Activated CD4-positive, CD25-positive, alpha-beta regulatory T cell treated with anti-CD3 and anti-CD28 coated beads, Interleukin-2, amount 50 U/mL, for 24 hours (primary cell): ENCODE measurements at regions not wholly inside any gene's neighbourhood (a gene's known extent, or its start where the extent isn't known, plus 50 kb on each side); places are given as distances from the start of the nearest gene placed in this dataset.

Experiments
- ATAC-seq, 2 donors: fragments of 150-1000 bp; cut with Tn5 transposase; one replicate each; pipeline ENCODE4 v1.10.0; 2021; ENCODE audit warnings: mild to moderate bottlenecking in 1 of 2, moderate library complexity in 1 of 2

DNA sequence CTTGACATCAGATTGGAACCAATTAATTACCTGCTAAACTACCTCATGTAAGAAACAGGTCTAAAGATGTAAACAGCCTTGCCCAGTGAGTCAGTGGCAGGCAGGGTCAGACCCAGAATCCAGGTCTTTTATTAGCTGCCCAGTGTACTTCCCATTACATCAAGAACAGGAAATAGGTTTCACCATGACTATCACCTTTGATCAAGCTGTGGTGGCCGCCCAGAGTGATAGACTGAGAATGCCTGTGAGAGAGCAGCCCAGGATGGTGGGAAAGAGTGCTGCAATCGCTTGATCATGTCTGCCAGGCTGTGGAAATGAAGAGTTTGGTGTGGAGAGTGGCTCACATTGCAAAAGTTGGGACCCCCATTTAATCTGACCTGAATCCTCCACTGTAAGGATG is 61.3 kb upstream of the PIAS1 start:
- ATAC-seq = no peak

DNA sequence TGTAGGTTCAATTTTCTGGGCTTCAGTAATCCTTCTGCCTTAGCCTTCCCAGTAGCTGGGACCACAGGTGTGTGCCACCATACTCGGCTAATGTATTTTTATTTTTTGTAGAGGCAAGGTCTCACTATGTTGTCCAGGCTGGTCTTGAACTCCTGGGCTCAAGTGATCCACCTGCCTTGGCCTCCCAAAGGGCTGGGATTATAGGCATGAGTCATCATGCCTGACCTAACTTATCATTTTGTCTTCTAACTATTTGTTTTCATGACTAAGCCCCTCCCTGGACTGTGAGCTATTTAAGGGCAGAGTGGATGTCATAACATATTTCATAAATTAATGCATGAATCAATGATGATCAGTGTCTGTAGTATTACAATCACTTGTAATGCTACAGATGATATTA is 56.1 kb upstream of the PIAS1 start:
- ATAC-seq = no peak

DNA sequence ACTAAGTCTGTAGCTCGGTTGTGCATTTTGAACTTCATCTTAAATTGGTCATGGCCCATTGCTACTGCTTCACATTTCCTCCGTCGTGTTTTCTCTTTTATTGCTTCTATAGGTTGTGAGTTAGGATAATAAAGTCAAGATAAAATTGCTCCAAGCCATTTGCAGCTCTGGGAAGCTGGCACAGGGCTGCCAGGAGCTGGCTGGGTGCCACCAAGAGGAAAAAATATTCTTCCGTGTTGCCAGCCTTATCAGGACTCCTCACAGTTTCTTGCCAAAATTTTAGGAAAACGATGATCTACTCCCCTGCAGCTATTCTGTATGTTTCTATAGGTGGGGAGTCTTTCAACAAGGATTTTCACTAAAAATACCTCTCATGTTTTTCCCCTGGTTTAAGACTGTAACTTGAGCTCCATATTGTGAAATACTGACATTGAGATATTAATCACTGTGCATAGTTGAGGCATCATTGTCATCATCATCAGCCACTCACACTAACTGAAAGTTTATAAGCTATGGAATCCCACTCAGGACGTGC is 55.4 kb upstream of the PIAS1 start:
- ATAC-seq = no peak

DNA sequence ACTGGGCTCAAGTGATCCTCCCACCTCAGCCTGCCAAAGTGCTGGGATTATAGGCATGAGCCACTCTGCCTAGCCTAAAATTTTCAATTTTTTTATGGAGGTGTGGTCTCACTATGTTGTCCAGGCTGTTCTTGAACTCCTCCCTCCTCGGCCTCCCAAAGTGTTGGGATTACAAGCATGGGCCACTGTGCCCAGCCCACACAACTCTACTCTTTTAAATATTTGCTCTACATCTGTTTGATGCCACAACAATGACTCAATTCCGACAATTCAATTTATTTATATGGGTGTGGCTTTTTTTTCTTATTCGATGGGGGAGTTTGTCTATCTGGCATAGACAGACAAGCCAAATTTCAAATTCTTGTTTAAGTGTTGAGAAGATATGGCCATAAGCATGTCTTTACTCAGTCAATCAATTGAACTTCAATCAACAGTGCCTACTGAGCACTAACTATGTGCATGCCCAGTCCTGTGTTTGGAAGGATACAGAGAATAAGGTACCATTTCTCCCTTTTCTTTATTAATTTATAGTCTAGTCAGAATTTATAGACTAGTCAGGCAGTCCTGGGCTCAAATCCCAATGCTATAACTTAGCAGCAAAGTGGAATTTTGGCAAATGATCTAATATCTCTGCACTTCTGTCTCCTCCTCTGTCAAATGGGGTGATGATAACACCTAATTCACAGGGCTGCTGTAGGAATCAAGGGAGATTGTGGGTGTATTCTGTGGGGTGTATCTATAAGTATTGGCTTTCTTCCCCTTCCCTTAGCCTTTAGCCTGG is 54.6 kb upstream of the PIAS1 start:
- no peak for ATAC-seq

- no peak for ATAC-seq
Observed at GRCh38 chr15:68000754-68001153, 53.4 kb upstream of the PIAS1 start.

DNA sequence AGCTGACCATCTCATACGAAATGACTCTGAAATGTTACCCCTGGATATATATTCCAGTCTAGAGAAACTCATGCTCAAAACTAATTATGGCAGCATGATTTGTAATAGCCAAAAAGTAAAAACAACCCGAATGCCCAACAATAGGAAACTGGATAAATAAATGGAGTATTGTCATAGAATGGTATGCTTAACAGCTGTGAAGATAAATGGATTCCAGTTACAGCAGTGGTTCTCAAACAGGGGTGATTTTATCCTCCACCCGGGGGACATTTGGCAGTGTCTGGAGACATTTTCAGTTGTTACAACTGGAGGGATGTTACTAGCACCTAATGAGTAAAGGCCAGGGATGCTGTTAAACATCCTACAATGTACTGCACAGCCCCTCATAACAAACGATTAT is 52.3 kb upstream of the PIAS1 start:
- ATAC-seq = no peak

GRCh38 chr15:68003297-68003696 is 50.8 kb upstream of the PIAS1 start:
- no peak for ATAC-seq
